A549 (cell line): ENCODE measurements at regions not wholly inside any gene's neighbourhood (a gene's known extent, or its start where the extent isn't known, plus 50 kb on each side); places are given as distances from the start of the nearest gene placed in this dataset.

ENCODE experiments used
- ATOH8 ChIP-seq: fragments of 250-450 bp; sonication (Bioruptor Pico); IDR thresholded peaks from 2 replicates; pipeline ENCODE4 v1.5.0; 2020; ENCODE audit warnings: low read depth, mild to moderate bottlenecking, moderate library complexity
- CTCF ChIP-seq: fragments of >200 bp; sonication (Bioruptor Twin); formaldehyde crosslinking; IDR thresholded peaks from 3 replicates; pipeline ENCODE4 v1.5.1; 2016
- MAZ ChIP-seq: fragments of 150-350 bp; IDR thresholded peaks from 2 replicates; pipeline ENCODE4 v1.6.1; 2014; ENCODE audit warnings: antibody characterized with exemption, low read depth, low read length, borderline replicate concordance
- PHF8 ChIP-seq: fragments of 200-600 bp; sonication (generic); IDR thresholded peaks from 2 replicates; pipeline ENCODE4 v1.6.1; 2016; ENCODE audit warnings: low read depth, mild to moderate bottlenecking, antibody characterized with exemption, moderate library complexity, borderline replicate concordance
- RFX5 ChIP-seq: fragments of 450-650 bp; IDR thresholded peaks from 2 replicates; pipeline ENCODE4 v1.7.1; 2014; ENCODE audit warnings: antibody characterized with exemption, mild to moderate bottlenecking, moderate library complexity
- SMC3 ChIP-seq: fragments of >200 bp; sonication (Bioruptor Twin); formaldehyde crosslinking; IDR thresholded peaks from 3 replicates; pipeline ENCODE4 v1.6.1; 2018; ENCODE audit warnings: inconsistent platforms
- TF ChIP-seq, protein P1 (sequence below): fragments of 200-600 bp; sonication (generic); IDR thresholded peaks from 2 replicates; pipeline ENCODE4 v1.6.1; 2016; ENCODE audit warnings: antibody characterized with exemption, mild to moderate bottlenecking, moderate library complexity

GRCh38 chr20:10854976-10855375 is 181.2 kb upstream of the JAG1 start:
- TF ChIP-seq MAZ (no peak), PHF8 (no peak), CTCF (no peak), SMC3 (no peak), ATOH8 (CRISPR knock-in tag) (no peak), RFX5 (no peak)
- TF ChIP-seq, protein P1, sequence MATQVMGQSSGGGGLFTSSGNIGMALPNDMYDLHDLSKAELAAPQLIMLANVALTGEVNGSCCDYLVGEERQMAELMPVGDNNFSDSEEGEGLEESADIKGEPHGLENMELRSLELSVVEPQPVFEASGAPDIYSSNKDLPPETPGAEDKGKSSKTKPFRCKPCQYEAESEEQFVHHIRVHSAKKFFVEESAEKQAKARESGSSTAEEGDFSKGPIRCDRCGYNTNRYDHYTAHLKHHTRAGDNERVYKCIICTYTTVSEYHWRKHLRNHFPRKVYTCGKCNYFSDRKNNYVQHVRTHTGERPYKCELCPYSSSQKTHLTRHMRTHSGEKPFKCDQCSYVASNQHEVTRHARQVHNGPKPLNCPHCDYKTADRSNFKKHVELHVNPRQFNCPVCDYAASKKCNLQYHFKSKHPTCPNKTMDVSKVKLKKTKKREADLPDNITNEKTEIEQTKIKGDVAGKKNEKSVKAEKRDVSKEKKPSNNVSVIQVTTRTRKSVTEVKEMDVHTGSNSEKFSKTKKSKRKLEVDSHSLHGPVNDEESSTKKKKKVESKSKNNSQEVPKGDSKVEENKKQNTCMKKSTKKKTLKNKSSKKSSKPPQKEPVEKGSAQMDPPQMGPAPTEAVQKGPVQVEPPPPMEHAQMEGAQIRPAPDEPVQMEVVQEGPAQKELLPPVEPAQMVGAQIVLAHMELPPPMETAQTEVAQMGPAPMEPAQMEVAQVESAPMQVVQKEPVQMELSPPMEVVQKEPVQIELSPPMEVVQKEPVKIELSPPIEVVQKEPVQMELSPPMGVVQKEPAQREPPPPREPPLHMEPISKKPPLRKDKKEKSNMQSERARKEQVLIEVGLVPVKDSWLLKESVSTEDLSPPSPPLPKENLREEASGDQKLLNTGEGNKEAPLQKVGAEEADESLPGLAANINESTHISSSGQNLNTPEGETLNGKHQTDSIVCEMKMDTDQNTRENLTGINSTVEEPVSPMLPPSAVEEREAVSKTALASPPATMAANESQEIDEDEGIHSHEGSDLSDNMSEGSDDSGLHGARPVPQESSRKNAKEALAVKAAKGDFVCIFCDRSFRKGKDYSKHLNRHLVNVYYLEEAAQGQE = no peak
